GM12892 (cell line): ENCODE measurements at regions not wholly inside any gene's neighbourhood (a gene's known extent, or its start where the extent isn't known, plus 50 kb on each side); places are given as distances from the start of the nearest gene placed in this dataset.

Experiments used
- POLR2A ChIP-seq: IDR thresholded peaks from 2 replicates; pipeline ENCODE4 v1.6.1; 2011; ENCODE audit warnings: low read depth, low read length, control low read depth
- POLR2AphosphoS5 ChIP-seq: IDR thresholded peaks from 2 replicates; pipeline ENCODE4 v1.6.1; 2011; ENCODE audit warnings: low read depth, low read length, control low read depth
- TAF1 ChIP-seq: IDR thresholded peaks from 2 replicates; pipeline ENCODE4 v1.6.1; 2011; ENCODE audit warnings: low read depth, mild to moderate bottlenecking, control low read depth, low read length, borderline replicate concordance

- TF ChIP-seq TAF1 (no peak), POLR2AphosphoS5 (no peak), POLR2A (no peak)
These were observed 1496.1 kb downstream of the OTOL1 start for GRCh38 chr3:162992741-162993140.
